GM21737 (cell line): ENCODE measurements at regions not wholly inside any gene's neighbourhood (a gene's known extent, or its start where the extent isn't known, plus 50 kb on each side); places are given as distances from the start of the nearest gene placed in this dataset.

Source experiments
- ATAC-seq: cut with Tn5 transposase; IDR thresholded peaks from one replicate; pipeline ENCODE4 v1.9.1; 2021; ENCODE audit warnings: mild to moderate bottlenecking, moderate library complexity; ENCODE audit not compliant: unreplicated experiment

DNA sequence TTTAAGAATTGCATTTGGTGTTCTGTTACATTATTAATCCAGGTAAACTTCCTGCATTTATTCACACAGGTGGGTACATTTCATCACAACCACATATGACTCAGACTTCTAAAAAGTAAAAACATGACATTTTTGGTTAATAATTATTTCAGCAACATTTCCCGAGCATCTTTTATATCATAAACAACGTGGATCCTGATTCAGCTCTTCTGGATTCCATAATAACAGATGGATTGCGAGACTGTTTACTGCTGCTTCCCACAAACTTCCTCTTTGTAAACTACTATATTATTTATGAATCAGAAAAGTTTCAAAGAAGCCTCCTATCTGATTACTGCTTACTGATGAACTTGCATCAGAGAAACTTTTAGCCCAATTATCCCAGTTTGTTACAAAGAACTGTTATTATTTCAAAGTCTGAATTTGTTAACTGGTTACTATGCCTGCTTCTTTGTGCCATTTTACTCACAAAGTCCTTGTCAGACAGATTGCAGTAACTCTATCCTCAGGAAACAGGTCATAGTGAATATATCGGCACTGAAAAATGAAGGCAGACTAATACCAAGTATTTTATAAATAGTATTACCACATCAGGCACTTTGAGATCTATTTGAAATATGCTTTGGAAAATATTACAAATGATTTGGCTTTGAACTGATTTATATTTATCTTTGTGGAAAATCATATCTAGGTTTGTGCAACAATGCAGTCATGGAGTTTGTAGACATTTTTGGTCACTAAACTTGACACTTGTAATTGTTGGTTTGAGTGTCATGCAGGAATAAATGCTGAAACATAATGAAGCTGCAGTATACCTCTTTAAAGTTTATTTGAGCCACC lies 511.6 kb downstream of the PLCL1 start:
- no peak for ATAC-seq

DNA sequence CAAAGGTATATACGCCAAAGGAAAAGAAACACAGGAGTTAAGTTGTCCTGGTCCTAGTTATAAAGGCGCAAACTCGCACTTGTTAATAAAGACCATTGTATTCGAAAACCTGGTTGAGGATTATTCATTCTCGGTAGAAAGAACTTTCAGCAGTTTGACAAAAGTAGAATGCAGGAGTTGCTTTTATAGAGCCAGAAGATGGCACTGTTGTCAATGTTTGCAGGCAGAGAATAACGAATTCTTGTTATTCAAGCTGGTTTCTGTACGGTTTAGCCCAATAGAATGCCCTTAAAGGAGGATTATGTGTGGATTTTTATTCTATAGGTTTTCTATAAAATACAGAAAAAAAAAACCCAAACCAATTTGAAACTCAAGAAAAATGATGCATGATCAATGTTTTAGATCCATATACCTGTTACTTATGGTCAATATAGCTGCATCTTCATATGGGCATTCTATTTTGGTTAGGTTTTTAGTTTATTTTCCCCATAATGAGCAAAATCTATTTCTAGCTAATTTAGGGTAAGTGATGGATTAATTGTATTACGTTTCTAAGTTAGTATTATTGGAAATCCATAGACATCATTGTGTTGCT lies 510.3 kb downstream of the PLCL1 start:
- ATAC-seq, result no peak

DNA sequence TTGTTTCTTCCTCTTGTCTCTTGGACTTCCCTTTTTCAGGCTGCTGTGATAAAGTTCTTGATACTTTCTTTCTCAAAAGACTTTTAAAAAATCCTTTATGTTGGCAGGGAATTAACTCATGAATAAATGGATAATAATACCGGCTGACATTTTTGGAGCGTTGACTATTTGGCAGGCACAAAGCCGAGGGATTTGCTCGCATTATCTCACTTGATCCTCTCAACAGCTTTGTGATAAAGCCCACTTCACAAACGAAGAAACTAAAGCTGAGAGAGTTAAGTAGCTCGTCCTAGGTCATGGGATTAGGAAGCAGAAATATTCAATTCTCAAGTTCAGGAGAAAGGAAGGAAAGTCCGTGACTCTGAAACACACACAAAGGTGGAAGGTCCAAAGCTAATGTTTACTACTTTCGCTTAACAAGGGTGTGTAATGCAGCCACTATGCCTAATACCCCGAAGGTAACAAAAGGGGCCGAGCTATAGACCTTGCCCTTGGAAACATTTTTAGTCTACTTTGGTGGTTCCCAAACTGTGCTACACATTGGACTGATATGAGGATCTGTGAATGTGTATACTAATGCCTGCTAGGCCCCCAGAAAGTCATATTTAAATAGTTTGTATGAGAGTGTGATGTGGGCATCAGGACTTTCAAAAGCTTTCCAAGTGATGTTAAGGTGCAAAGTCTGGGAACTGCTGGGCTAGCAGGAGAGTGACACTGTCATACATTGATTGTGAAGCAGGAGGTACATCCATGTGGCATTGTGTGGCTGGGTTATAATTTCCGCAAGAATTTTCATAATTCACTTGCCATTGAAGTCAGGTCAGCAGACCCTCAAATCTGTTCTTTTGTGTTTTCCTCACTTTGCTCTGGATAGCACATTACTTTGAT lies 508.4 kb downstream of the PLCL1 start:
- ATAC-seq, result no peak

DNA sequence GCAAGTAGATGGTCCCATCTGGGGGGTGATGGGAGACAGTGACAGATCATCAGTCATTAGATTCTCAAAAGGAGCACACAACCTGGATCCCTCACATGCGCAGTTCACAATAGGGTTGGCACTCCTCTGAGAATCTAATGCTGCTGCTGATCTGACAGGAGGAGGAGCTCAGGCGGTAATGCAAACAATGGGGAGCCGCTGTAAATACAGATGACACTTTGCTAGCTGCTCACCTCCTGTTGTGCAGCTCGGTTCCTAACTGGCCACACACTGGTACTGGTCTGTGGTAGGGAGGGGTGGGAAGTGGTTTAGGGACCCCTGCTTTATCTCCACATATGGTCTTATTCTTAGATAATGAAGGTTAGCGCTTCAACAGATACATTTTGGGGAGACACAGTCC lies 506.6 kb downstream of the PLCL1 start:
- ATAC-seq, result no peak

DNA sequence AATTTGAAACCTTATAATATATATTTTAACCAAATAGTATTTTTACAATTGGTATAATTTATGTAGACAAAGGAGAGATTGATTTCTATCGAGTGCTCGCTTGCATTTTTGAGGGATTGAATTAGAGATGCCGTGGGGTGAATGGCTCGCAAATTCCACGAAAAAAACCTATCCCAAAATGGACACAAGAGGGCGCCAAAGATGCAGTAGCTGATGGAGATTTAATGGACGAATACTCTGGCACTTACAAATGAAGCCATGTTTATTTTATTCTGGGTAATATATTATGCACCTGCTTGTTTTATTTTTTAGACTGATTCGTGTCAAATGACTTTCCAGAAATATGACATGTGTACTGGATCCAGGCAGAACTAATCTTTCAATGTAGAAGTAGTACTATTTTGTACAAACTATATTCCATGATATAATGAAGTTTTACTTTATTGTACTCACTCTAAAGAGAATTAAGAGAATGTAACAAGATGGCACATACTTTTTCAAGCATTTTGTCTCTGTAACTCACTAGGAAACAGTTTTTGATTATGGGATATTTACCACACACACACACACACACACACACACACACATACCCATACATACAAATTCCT lies 505.4 kb downstream of the PLCL1 start:
- ATAC-seq, result no peak

DNA sequence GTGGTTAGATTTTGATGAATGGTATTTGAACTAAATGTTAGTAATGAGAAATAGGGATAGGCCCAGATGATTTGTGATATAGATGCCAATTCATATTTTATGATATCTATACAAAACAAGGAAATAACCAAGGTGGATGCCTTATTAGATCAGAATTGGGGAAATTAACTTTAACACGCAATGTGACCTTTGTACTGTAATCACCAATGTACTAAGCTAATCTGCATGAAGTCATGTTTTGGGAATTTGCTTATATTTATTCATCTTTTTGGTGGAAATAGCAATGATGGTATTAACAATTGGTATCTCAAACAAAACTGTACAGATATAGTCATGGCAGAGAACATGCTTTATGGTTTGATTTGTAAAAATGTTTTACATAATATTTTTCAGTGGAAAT lies 504.7 kb downstream of the PLCL1 start:
- ATAC-seq, result no peak

DNA sequence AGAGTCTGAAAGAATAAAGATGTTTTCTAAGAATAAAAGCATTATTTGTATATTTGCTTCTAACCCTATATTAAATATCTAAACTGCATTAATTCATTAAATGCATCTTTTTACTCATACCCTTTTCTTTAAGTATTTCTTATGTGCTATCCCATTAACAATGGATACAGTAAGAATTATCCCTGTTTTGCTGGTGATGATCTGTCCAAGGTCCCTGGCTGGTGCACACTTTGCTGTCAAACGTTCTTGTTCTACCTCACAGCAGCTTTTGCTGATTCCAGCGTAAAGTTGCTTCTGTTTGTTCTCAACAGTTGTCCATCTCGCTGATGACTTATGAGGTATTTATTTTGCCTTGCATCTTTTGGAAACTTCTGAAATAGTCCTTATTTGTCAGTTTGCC lies 504.0 kb downstream of the PLCL1 start:
- ATAC-seq, result no peak

DNA sequence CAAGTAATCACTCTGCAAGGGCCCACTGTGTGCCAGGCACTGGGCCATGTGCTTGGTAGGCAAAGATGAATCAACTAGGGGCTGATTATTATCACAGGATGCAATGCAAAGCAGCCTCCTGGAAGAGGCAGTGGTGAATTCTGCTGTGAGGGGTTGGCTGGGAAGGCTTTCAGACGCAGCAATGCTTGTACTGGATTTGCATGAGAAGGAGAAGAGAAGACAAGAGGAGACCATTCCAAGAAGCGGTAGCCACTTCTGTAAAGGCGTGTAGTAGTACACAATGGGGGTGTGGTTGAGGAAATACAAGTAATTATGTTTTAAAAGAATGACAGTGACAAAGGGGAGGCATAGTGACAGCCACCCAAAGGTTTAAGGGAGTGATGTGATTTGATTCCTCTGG lies 502.7 kb downstream of the PLCL1 start:
- ATAC-seq, result no peak

DNA sequence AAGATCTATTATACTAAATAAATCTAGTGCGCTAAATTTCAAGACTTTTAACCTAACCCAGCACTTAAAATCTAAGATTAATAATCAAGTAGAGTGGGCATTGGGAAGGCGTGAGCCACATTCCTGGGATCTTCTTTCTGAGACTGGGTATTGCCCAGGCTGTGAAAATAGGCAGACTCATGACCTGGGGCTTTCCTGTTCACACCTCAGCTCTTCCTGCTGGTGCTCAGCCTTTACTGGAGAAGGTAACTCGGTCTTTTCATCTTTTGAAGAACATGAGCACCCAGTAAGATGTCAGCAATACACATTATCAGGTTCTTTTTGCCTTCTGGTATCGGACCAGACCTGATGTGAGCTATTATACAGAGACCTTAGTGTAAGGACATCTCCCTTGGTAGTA lies 500.5 kb downstream of the PLCL1 start:
- ATAC-seq, result no peak

DNA sequence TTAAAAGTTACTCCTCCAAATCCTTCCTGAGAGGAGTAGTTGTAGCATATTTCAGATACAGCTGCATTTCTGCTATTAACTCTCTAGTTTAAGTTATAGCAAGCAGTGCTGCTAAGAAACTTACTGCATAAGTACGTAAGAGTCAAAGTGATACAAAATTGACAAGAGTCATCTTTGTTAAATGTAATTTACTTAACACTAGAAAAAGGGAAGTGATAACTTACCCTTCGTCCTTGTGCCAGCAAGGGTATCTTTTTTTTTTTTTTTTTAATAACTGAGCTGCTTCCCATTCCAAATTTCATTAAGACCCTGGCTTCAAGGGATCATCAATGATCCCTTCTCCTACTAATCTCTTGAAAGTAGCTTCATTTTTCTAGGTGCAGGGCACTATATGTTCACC lies 493.0 kb downstream of the PLCL1 start:
- ATAC-seq, result no peak

DNA sequence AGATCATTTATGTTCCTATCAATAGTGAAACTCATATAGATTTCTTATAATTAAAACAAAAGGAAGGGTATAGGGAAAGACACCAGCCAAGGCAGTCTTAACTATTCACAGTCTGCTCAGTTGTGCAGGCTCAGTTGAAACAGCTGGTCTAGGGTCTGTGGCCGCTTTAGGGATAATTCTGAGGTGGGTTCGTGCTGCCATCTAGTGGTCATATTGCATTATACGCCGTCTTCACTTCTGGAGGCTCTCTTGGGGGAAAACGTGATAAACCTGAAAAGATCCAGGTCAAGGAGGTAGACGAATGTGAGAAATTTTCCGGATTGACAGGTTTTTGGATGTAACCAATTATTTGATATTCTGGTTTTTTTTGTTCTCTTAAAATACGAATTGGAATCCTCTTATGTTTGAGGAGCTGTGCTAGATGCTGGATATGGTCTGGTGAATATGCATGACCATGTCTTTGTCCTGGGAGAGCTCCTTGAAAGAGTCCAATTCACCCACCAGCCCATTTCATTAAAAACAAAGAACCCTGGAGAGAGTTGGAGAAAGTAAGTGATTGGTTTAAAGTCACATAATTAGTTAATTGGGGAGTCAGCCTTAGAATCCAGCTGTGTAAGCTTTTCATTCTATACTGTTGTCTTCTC lies 492.4 kb downstream of the PLCL1 start:
- peak; percentile 90 for ATAC-seq

DNA sequence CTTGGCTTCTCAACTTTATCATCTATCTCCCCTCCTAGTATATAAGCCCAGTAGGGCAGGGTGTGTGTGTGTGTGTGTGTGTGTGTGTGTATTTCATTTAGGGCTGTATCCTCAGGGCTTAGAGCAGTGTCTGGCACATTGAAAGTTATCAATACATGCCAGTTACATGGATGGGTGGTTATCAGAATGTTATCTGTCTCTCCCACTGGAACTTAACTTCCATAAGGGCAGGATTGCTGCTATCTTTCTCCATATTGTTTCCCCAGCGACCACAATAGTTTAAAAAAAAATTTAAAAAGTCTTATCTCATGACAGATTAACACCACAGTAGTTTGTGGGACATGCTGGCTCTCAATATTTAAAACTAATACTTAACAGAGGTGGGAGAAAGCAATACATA lies 488.9 kb downstream of the PLCL1 start:
- no peak for ATAC-seq

DNA sequence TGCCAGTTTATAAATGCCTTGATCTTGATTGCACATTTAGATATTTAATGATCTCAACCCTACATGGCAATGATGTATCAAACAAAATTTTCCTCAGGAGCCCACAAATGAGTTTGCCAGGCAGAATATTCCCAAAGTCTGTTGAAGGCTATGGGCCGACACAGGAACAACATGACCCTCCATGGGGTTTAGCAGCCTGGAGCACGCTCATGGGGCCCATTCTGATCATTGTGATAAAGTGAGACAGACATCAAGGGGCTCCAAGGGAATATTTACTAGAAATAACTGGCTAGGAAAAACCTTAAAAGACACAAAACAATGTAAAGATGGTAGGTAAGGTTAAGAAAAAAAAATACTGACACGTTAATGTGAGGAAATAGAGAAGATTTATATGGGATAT lies 485.4 kb downstream of the PLCL1 start:
- ATAC-seq, result no peak

DNA sequence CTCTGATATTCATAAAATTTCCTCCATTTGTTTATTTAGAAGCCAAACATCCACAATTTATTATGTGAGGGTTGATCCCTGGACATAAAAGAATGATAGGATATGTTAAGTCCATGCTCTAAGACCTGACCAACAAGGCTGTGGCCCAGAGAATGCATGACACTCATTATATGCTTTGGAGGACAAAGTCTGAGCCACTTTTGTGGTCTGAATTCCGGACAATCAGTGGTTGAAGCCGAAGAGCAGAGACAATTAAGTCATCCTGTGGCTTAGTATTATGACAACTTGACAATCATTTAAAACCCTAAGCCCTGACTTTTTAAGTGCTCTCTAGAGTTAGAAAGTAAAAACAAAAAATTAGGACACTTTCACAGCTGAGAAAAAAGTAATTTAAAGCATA lies 483.3 kb downstream of the PLCL1 start:
- ATAC-seq, result no peak

DNA sequence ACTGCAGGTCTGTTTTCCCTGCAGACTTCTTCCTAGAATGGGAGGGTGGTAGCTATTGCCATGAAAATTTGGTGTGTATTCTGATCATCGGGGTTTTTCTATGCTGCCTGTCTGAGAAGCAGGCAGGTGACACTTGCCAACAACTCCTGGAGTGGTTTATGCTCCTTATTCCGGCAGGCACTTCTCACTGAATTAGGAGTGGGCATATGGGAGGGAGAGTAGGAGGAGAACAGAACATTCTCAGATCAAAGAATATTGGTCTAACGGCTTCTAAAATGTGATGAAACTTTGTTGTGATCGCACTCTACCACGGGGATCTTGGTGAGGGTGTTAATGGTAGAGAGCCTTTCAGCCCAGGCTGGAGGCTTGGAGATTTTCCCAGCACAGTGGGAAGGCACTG lies 480.8 kb downstream of the PLCL1 start:
- no peak for ATAC-seq

DNA sequence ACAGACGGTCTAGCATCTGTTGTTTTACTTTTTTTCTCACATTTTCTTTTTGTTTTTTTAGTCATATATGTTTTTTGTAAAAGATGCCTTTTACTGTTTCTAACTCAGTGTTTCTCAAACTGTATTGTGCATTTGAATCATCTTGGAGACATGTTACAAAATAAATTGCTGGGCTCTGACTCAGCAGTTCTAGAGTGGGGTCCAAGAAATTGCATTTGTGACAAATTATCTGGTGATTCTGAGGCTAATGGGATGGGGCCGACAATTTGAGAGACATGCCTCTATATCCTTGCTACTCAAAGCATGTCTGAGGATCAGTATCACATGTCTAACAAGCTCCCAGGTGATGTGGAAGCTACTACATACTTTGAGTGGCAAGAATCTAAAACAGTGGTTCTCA lies 478.8 kb downstream of the PLCL1 start:
- ATAC-seq, result no peak

DNA sequence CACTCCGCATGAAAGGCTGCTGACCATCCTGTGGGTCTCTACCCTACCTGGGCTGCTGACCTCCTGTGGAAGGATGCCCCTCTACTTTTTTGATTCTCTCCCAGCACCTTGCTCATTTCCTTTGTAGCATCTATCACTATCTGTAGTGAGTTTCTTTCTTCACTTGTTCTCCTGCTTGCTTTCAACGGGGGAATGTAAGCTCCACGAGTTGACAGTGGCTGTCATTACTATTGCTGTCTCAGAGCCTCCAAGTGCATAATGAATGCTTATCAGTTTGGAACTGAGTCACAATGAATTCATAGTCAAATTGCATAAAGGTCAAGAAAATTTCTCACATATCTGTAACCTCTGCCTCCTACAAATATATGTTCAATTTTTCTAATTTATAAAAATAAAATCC lies 477.7 kb downstream of the PLCL1 start:
- no peak for ATAC-seq

DNA sequence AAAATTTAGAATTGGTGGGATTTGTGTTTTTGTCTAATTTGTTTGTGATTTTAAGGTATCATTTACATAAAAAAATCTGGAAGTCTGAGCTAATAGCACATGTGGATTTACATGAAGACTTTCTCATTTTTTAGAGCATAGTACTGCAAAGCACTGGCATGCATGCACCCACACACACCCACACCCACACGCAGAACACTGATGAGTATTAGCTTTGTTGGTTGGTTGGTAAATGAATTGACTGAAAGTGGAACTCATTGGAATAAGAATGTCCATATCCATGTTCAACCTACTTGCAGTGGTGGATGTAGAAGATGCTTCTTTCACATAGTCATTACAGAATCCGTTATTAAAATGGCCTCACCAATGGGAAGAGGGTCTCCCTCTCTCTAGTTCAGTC lies 475.8 kb downstream of the PLCL1 start:
- no peak for ATAC-seq

DNA sequence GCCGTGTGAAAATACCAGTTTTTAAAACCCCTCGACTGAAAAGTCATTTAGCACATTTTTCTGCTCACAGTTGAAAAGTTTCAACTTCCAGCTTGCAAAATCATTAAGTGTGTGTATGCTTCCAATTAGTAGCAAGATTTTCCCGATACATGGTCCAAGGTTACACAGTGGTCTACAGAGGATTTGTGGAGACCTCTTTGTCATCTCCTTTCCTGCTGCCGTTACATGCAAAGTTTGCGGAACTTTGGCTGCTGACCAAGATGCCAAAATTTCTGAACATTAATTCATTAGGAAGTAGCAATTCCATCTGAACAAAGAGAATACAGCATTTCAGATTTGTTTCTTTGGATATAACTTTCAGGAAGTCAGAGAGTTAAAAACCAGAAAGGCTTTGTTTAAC lies 474.6 kb downstream of the PLCL1 start:
- ATAC-seq, result no peak

DNA sequence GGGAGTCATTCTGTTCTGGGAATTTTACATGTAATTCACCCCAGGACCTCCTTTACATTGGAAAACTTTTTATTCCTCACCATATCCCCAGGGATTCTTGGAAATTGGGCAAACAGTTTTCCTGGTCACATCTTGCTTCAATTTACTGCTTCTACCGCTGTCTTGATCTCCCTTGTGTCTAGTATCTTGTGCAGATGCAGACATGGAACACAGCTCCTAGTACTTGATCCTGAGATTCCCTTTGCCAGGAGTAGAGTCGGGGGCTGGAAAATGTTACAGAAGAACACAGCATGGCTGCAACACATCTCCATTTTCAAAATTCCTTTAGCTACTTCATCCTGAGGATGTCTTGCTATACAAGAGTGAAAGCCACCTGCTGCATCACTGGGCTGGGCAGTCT lies 472.8 kb downstream of the PLCL1 start:
- no peak for ATAC-seq

DNA sequence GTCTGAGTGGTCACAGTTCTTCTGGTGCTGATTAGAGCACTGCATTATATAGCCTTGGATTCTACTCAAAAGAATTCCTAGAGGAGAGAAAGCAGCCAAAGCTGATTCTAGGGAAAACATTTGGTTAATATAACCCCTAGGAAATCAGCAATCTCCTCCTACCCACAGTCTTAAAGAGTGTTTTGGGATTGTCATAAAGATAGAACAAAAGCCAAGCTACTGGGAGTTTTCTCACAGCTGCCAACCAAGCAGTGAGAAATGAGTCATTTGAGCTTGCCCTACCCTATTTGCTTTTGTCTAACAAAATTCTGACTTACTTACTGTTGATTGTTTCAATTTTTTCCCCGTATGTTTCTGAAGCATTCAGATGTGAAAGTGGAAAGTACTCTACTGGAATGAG lies 469.3 kb downstream of the PLCL1 start:
- no peak for ATAC-seq
